Naive thymus-derived CD4-positive, alpha-beta T cell (primary cell): ENCODE measurements at regions not wholly inside any gene's neighbourhood (a gene's known extent, or its start where the extent isn't known, plus 50 kb on each side); places are given as distances from the start of the nearest gene placed in this dataset.

Source experiments
- ATAC-seq: fragments of 150-1000 bp; cut with Tn5 transposase; 2 replicates; pipeline ENCODE4 v1.10.0; 2021; ENCODE audit warnings: mild to moderate bottlenecking, moderate library complexity
- CTCF ChIA-PET: fragments of 350-600 bp; sonication (Branson Sonifier 250); formaldehyde crosslinking; loops from one replicate; lab custom pipeline; 2021; ENCODE audit warnings: antibody characterized with exemption; lab: Charles Lee
- POLR2A ChIA-PET: fragments of 350-600 bp; sonication (Branson Sonifier 250); formaldehyde crosslinking; loops from one replicate; lab custom pipeline; 2021; ENCODE audit warnings: antibody characterized with exemption, inconsistent platforms; lab: Charles Lee
- DNase-seq, 9 donors: peaks; one replicate each; pipeline versions ENCODE4 v3.0.0 to v3.0.0-alpha.2; 2020 to 2022; ENCODE audit warnings: mixed read lengths in 1 of 9
- H3K27ac ChIP-seq: one replicate; pipeline ENCODE4 v1.7.0; 2013; ENCODE audit warnings: mild to moderate bottlenecking, low read depth, low read length, moderate library complexity
- H3K27me3 ChIP-seq, 2 donors: one replicate each; pipeline ENCODE4 v1.7.0; 2013; ENCODE audit warnings: low read length in 2 of 2, mild to moderate bottlenecking in 2 of 2, moderate library complexity in 2 of 2; ENCODE audit not compliant: control insufficient read depth in 2 of 2, insufficient read depth in 2 of 2
- H3K36me3 ChIP-seq, 3 experiments: 1 replicate in 2 of 3; 2 replicates in 1 of 3; pipeline ENCODE4 v1.7.0; 2013; ENCODE audit warnings: low read length in 3 of 3, mild to moderate bottlenecking in 3 of 3, moderate library complexity in 1 of 3; ENCODE audit not compliant: insufficient read depth in 3 of 3, control insufficient read depth in 2 of 3
- H3K4me1 ChIP-seq, 2 donors: one replicate each; pipeline ENCODE4 v1.7.0; 2013; ENCODE audit warnings: low read length in 2 of 2, mild to moderate bottlenecking in 2 of 2, moderate library complexity in 1 of 2; ENCODE audit not compliant: control insufficient read depth in 2 of 2, insufficient read depth in 2 of 2
- H3K4me3 ChIP-seq: 2 replicates; pipeline ENCODE4 v1.7.0; 2013; ENCODE audit warnings: mild to moderate bottlenecking, low read length
- H3K9me3 ChIP-seq, 3 experiments: 1 replicate in 2 of 3; 2 replicates in 1 of 3; pipeline ENCODE4 v1.7.0; 2013; ENCODE audit warnings: low read length in 3 of 3; ENCODE audit not compliant: control insufficient read depth in 2 of 3
- H3K27ac Mint-ChIP-seq, 9 donors: one replicate each; pipeline ENCODE4 v1.8.0; 2020 to 2022; ENCODE audit warnings: mixed read lengths in 9 of 9, mild to moderate bottlenecking in 8 of 9, moderate library complexity in 5 of 9, inconsistent platforms in 2 of 9
- H3K27me3 Mint-ChIP-seq, 5 donors: one replicate each; pipeline ENCODE4 v1.8.0; 2021 to 2022; ENCODE audit warnings: mixed read lengths in 5 of 5, mild to moderate bottlenecking in 1 of 5
- H3K36me3 Mint-ChIP-seq, 5 donors: one replicate each; pipeline ENCODE4 v1.8.0; 2020 to 2022; ENCODE audit warnings: mixed read lengths in 5 of 5, mild to moderate bottlenecking in 3 of 5, inconsistent platforms in 1 of 5
- H3K4me1 Mint-ChIP-seq, 7 donors: one replicate each; pipeline ENCODE4 v1.8.0; 2020 to 2022; ENCODE audit warnings: mixed read lengths in 7 of 7, mild to moderate bottlenecking in 3 of 7, inconsistent platforms in 1 of 7
- H3K4me3 Mint-ChIP-seq, 10 donors: one replicate each; pipeline ENCODE4 v1.8.0; 2020 to 2022; ENCODE audit warnings: mild to moderate bottlenecking in 10 of 10, mixed read lengths in 10 of 10, moderate library complexity in 6 of 10, inconsistent platforms in 2 of 10
- H3K9me3 Mint-ChIP-seq, 11 donors: one replicate each; pipeline ENCODE4 v1.8.0; 2020 to 2022; ENCODE audit warnings: mixed read lengths in 11 of 11, mild to moderate bottlenecking in 4 of 11, inconsistent platforms in 1 of 11, moderate library complexity in 1 of 11
- intact Hi-C, 2 donors: fragments of 100-400 bp; cut with micrococcal nuclease; formaldehyde crosslinking; loops; one replicate each; pipeline ENCODE4 v1.15.1; 2023

DNA sequence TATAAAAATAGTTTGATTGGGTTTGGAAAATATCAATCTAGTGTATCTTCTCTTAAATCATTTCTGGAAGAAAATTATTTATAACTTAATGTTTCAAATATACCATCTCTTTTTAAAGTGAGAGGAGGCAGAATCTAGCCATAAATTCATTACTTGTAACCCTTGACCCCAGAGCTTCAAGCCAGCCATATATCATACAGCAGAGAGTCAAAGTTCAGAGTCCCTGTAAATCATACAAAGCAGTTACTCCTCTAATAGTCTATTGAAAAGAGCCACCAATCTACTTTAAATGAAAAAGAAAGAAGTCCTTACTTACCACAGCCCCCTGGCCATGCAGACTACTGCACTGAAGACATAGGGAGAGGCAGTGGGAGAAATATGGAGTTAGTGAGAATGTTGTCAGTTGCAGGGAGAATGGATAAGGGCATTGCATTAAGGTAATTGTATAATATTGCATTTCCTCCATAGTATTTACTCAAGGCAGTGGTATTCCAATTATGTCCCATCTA lies 229.5 kb downstream of the NKX6-1 start:
- no peak overlapping the region for H3K27ac Mint-ChIP-seq
- H3K4me1 Mint-ChIP-seq: no peaks in the 10 kb centered on the region
- ChIA-PET POLR2A (no interaction called here), CTCF (no interaction called here)
- Histone ChIP-seq H3K36me3 (no peaks in the 10 kb centered on the region), H3K27ac (no peak overlapping the region), H3K9me3 (no peaks in the 10 kb centered on the region), H3K4me3 (no peak overlapping the region), H3K4me1 (no peaks in the 10 kb centered on the region), H3K27me3 (no peaks in the 10 kb centered on the region)
- H3K27me3 Mint-ChIP-seq: peaks cover 0 to 3% (median 0%) of the 10 kb centered on the region in 5 donors
- no peak for ATAC-seq
- no peak overlapping the region for H3K4me3 Mint-ChIP-seq
- H3K36me3 Mint-ChIP-seq: no peaks in the 10 kb centered on the region
- peaks cover 0 to 5% (median 0%) of the 10 kb centered on the region in 11 donors for H3K9me3 Mint-ChIP-seq
- intact Hi-C loops: no loop called here
- no peak for DNase-seq

- DNase-seq: no peak
- ChIA-PET CTCF (no interaction called here), POLR2A (no interaction called here)
- H3K27me3 Mint-ChIP-seq: peaks cover 0 to 4% (median 0%) of the 10 kb centered on the region in 5 donors
- Histone ChIP-seq H3K36me3 (no peaks in the 10 kb centered on the region), H3K27me3 (no peaks in the 10 kb centered on the region), H3K9me3 (peaks cover 0 to 13% (median 0%) of the 10 kb centered on the region in 3 experiments), H3K4me3 (no peak overlapping the region), H3K4me1 (no peaks in the 10 kb centered on the region), H3K27ac (no peak overlapping the region)
- H3K36me3 Mint-ChIP-seq: peaks cover 0 to 9% (median 0%) of the 10 kb centered on the region in 5 donors
- H3K9me3 Mint-ChIP-seq: peaks cover 2 to 32% (median 13%) of the 10 kb centered on the region in 11 donors
- no peak overlapping the region for H3K4me3 Mint-ChIP-seq
- no peaks in the 10 kb centered on the region for H3K4me1 Mint-ChIP-seq
- H3K27ac Mint-ChIP-seq: no peak overlapping the region
- no peak for ATAC-seq
- intact Hi-C loops: no loop called here
These were observed 234.4 kb downstream of the NKX6-1 start for GRCh38 chr4:84264652-84265051.

DNA sequence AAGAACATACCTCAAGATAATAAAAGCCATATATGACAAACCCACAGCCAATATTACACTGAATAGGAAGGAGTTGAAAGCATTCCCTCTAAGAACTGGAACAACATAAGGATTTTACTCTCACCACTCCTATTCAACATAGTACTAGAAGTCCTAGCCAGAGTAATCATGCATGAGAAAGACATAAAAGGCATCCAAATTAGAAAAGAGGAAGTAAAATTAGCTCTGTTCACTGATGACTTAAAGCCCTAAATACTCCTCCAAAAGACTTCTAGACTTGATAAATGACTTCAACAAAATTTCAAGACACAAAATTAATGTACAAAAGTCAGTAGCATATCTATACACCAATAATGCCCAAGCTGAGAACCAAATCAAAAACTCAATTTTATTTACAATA lies 235.7 kb downstream of the NKX6-1 start:
- H3K4me3 Mint-ChIP-seq: no peak overlapping the region

DNA sequence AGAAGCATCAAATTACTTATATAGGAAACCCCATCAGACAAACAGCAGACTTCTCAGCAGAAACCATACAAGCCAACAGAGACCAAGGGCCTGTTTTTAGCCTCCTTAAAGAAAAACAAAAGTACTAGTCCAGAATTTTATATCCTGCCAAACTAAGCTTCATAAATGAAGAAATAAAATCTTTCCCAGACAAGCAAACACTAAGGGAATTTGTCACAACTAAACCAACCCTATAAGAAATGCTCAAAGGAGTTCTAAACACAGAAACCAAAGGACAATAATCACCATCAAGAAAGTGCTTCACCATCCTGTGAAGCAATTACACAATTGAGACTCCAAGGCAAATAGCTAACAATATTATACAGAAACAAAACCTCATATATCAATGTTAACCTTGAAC lies 238.6 kb downstream of the NKX6-1 start:
- no peaks in the 10 kb centered on the region for H3K27me3 ChIP-seq
- Mint-ChIP-seq H3K9me3 (peaks cover 5 to 42% (median 19%) of the 10 kb centered on the region in 11 donors), H3K27me3 (peaks cover 0 to 4% (median 0%) of the 10 kb centered on the region in 5 donors), H3K27ac (no peak overlapping the region), H3K36me3 (peaks cover 0 to 9% (median 3%) of the 10 kb centered on the region in 5 donors), H3K4me3 (no peak overlapping the region), H3K4me1 (no peaks in the 10 kb centered on the region)
- ChIA-PET POLR2A (no interaction called here), CTCF (no interaction called here)
- no peak overlapping the region for H3K4me3 ChIP-seq
- H3K36me3 ChIP-seq: no peaks in the 10 kb centered on the region
- H3K27ac ChIP-seq: no peak overlapping the region
- H3K4me1 ChIP-seq: no peaks in the 10 kb centered on the region
- DNase-seq: no peak
- no peak for ATAC-seq
- intact Hi-C loops: no loop called here
- H3K9me3 ChIP-seq: peaks cover 0 to 13% (median 0%) of the 10 kb centered on the region in 3 experiments

More for the DNA sequence above, 235.7 kb downstream of the NKX6-1 start:
- Histone ChIP-seq H3K4me1 (no peaks in the 10 kb centered on the region), H3K27ac (no peak overlapping the region), H3K27me3 (no peaks in the 10 kb centered on the region), H3K4me3 (no peak overlapping the region), H3K9me3 (peaks cover 0 to 13% (median 0%) of the 10 kb centered on the region in 3 experiments), H3K36me3 (no peaks in the 10 kb centered on the region)
- ATAC-seq (no peak), DNase-seq (no peak)
- H3K27ac Mint-ChIP-seq: no peak overlapping the region
- peaks cover 0 to 4% (median 0%) of the 10 kb centered on the region in 5 donors for H3K27me3 Mint-ChIP-seq
- CTCF ChIA-PET: no interaction called here
- POLR2A ChIA-PET: no interaction called here
- intact Hi-C loops: no loop called here
- H3K9me3 Mint-ChIP-seq: peaks cover 5 to 39% (median 19%) of the 10 kb centered on the region in 11 donors
- H3K4me1 Mint-ChIP-seq: no peaks in the 10 kb centered on the region
- peaks cover 0 to 9% (median 3%) of the 10 kb centered on the region in 5 donors for H3K36me3 Mint-ChIP-seq

DNA sequence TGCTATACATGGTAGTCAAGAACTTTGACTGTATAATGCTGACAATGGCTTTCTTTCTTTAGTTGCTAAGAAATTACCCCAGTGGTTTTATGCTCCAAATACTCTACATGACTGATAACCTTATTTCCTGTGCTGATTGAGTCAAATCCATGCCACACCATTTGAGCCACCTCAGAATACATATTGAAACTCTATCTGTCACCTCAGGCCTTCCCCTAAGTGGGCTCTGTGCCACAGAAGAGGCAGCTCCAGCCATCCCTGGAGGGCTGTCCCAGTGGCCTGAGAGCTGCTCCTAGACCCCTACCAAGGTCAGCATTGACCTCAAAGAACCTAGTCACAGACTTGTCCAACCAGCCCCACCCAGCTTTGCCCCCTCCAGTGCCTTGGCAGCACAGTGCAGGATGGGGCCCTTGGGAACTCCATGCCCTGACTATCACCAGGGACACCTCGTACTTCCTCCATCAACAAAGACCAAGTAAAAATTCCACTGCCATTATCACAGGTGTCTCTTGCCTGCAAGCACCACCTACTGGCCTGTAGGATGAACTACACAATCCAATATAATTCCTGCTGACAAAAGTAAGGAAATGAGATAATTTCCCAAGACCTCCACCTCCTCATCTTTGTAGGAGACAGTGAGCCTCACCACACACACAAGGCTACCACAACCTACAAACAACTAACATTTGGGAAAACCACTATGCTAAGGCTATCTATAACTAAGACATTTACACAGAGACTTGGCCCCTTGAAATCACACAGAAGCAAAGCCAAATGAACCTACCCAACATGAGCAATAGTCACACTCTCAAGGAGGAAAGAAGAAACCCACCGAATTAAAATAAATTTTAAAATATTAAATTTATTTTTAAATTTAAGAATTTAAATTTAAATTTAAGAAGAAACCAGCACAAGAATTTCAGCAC lies 239.9 kb downstream of the NKX6-1 start:
- Histone ChIP-seq H3K36me3 (no peaks in the 10 kb centered on the region), H3K4me3 (no peak overlapping the region), H3K9me3 (peaks cover 0 to 13% (median 0%) of the 10 kb centered on the region in 3 experiments), H3K4me1 (no peaks in the 10 kb centered on the region), H3K27me3 (no peaks in the 10 kb centered on the region), H3K27ac (no peak overlapping the region)
- H3K36me3 Mint-ChIP-seq: peaks cover 0 to 9% (median 3%) of the 10 kb centered on the region in 5 donors
- H3K4me3 Mint-ChIP-seq: no peak overlapping the region
- no peak overlapping the region for H3K27ac Mint-ChIP-seq
- intact Hi-C loops: loop anchor here in 1 of 2 donors (1.0 kb wide), 1 partner anchor 615 kb away; no protein-coding TSS in a partner anchor
- ChIA-PET POLR2A (no interaction called here), CTCF (no interaction called here)
- ATAC-seq (no peak), DNase-seq (no peak)
- H3K4me1 Mint-ChIP-seq: no peaks in the 10 kb centered on the region
- H3K9me3 Mint-ChIP-seq: peaks cover 5 to 42% (median 20%) of the 10 kb centered on the region in 11 donors
- H3K27me3 Mint-ChIP-seq: peaks cover 0 to 4% (median 0%) of the 10 kb centered on the region in 5 donors

GRCh38 chr4:84254537-84254936 lies 244.6 kb downstream of the NKX6-1 start:
- no peak for DNase-seq
- H3K9me3 ChIP-seq: no peaks in the 10 kb centered on the region
- Mint-ChIP-seq H3K27me3 (no peaks in the 10 kb centered on the region), H3K4me1 (no peaks in the 10 kb centered on the region), H3K27ac (no peak overlapping the region), H3K9me3 (peaks cover 2 to 16% (median 8%) of the 10 kb centered on the region in 11 donors), H3K36me3 (peaks cover 0 to 4% (median 0%) of the 10 kb centered on the region in 5 donors), H3K4me3 (no peak overlapping the region)
- H3K4me3 ChIP-seq: no peak overlapping the region
- intact Hi-C loops: no loop called here
- no peak for ATAC-seq
- ChIA-PET POLR2A (no interaction called here), CTCF (no interaction called here)
- H3K4me1 ChIP-seq: no peaks in the 10 kb centered on the region
- no peaks in the 10 kb centered on the region for H3K27me3 ChIP-seq
- no peak overlapping the region for H3K27ac ChIP-seq
- H3K36me3 ChIP-seq: no peaks in the 10 kb centered on the region
